Prostate gland (tissue), 2 donors: ENCODE measurements at regions not wholly inside any gene's neighbourhood (a gene's known extent, or its start where the extent isn't known, plus 50 kb on each side); places are given as distances from the start of the nearest gene placed in this dataset.
"Not testable (repeated sequence)": the region's sequence is repeated elsewhere in the genome, so short reads cannot be mapped to it uniquely, and the experiment has no call there.

Experiments
- DNase-seq: peaks from one replicate; pipeline ENCODE4 v3.0.0-alpha.2; 2019; ENCODE audit warnings: low spot score
- H3K27ac ChIP-seq, 2 donors: fragments of 200-600 bp; sonication (generic); 2 replicates each; pipeline ENCODE4 v1.5.1; 2017 to 2019
- H3K27me3 ChIP-seq: fragments of 200-600 bp; sonication (generic); replicated peaks from 2 replicates; pipeline ENCODE4 v1.5.1; 2019; ENCODE audit not compliant: insufficient read depth
- H3K36me3 ChIP-seq, 2 donors: fragments of 200-600 bp; sonication (generic); 1 replicate in 1 of 2; 2 replicates in 1 of 2; pipeline versions ENCODE4 v1.5.1 to v1.8.1; 2017 to 2019
- H3K4me1 ChIP-seq: fragments of 200-600 bp; sonication (generic); replicated peaks from 2 replicates; pipeline ENCODE4 v1.5.1; 2019
- H3K4me3 ChIP-seq, 2 donors: fragments of 200-600 bp; sonication (generic); 2 replicates each; pipeline ENCODE4 v1.5.1; 2017 to 2019
- H3K9me3 ChIP-seq: fragments of 200-600 bp; sonication (generic); 2 replicates; pipeline ENCODE4 v1.5.1; 2017
- POLR2A ChIP-seq: fragments of 450-650 bp; IDR thresholded peaks from one replicate; pipeline ENCODE4 v1.6.1; 2016; ENCODE audit warnings: antibody characterized with exemption, mild to moderate bottlenecking
- POLR2AphosphoS5 ChIP-seq: sonication (generic); formaldehyde crosslinking; IDR thresholded peaks from one replicate; pipeline ENCODE4 v1.6.1; 2017; ENCODE audit warnings: antibody characterized with exemption
- WGBS: methylation state at CpG from one replicate; pipeline ENCODE4 v1.1.5; 2018; 5-methylcytosine and 5-hydroxymethylcytosine counted together
- intact Hi-C: fragments of 100-400 bp; cut with DNase I; formaldehyde crosslinking; loops from one replicate; pipeline ENCODE4 v1.14.2; 2022
- TF ChIP-seq, protein P1 (sequence below), 4 experiments: fragments of 200-600 bp in 2 of 4; fragments of 450-650 bp in 2 of 4; sonication (generic) in 2 of 4; IDR thresholded peaks; 1 replicate in 3 of 4; 2 replicates in 1 of 4; pipeline ENCODE4 v1.5.1; 2016 to 2019; ENCODE audit warnings: antibody characterized with exemption in 4 of 4, mild to moderate bottlenecking in 2 of 4, moderate library complexity in 2 of 4

DNA sequence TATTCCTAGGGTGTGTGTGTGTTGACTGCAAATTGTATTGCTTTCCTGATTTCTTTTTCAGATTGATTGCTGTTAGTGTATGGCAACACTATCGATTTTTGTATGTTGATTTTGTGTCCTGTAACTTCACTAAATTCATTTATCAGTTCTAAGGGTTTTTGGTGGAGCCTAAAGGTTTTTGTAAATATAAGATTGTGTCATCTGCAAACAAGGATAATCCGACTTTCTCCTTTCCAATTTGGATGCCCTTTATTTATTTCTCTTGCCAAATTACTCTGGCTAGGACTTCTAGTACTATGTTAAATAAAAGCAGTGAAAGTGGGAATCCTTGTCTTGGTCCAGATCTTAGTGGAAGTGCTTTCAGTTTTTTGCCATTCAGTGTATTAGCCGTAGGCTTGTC, 340.9 kb upstream of the KLF4 start:
- Histone ChIP-seq H3K4me3 (no peak overlapping the region), H3K27me3 (no peaks in the 10 kb centered on the region), H3K9me3 (no peaks in the 10 kb centered on the region), H3K27ac (no peak overlapping the region), H3K4me1 (no peaks in the 10 kb centered on the region), H3K36me3 (no peaks in the 10 kb centered on the region)
- TF ChIP-seq, protein P1, sequence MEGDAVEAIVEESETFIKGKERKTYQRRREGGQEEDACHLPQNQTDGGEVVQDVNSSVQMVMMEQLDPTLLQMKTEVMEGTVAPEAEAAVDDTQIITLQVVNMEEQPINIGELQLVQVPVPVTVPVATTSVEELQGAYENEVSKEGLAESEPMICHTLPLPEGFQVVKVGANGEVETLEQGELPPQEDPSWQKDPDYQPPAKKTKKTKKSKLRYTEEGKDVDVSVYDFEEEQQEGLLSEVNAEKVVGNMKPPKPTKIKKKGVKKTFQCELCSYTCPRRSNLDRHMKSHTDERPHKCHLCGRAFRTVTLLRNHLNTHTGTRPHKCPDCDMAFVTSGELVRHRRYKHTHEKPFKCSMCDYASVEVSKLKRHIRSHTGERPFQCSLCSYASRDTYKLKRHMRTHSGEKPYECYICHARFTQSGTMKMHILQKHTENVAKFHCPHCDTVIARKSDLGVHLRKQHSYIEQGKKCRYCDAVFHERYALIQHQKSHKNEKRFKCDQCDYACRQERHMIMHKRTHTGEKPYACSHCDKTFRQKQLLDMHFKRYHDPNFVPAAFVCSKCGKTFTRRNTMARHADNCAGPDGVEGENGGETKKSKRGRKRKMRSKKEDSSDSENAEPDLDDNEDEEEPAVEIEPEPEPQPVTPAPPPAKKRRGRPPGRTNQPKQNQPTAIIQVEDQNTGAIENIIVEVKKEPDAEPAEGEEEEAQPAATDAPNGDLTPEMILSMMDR (IDR thresholded peaks at IDR 0.05), result no peak
- no peak for TF ChIP-seq POLR2A
- no peak for TF ChIP-seq POLR2AphosphoS5
- 44% methylated on average over 3 of the region's 3 CpGs for WGBS
- DNase-seq, result no peak
- intact Hi-C loops, result no loop called here

DNA sequence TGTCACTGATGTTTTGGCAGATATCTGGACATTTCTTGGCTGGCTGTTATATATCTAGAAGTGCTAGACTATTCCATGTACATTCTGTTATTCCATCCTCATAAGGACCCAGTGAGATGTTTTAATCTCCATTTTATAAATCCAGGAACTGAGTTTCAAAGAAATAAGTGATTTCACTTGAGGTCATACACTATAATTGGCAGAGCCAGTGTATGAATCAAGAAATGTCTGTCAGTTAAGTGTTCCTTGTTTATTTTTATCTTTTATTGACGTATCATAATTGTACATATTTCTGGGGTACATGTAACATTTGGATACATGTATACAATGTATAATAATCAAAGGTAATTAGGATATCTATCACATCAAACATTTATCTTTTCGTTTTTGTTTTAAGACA, 338.3 kb upstream of the KLF4 start:
- intact Hi-C loops, result no loop called here
- DNase-seq, result no peak
- no peaks in the 10 kb centered on the region for H3K27me3 ChIP-seq
- 86% methylated on average over 2 of the region's 2 CpGs for WGBS
- H3K9me3 ChIP-seq, result no peaks in the 10 kb centered on the region
- no peak overlapping the region for H3K4me3 ChIP-seq
- no peaks in the 10 kb centered on the region for H3K4me1 ChIP-seq
- TF ChIP-seq, protein P1 (IDR thresholded peaks at IDR 0.05), result no peak
- TF ChIP-seq POLR2AphosphoS5 (no peak), POLR2A (no peak)
- H3K27ac ChIP-seq, result no peak overlapping the region
- H3K36me3 ChIP-seq, result no peaks in the 10 kb centered on the region

DNA sequence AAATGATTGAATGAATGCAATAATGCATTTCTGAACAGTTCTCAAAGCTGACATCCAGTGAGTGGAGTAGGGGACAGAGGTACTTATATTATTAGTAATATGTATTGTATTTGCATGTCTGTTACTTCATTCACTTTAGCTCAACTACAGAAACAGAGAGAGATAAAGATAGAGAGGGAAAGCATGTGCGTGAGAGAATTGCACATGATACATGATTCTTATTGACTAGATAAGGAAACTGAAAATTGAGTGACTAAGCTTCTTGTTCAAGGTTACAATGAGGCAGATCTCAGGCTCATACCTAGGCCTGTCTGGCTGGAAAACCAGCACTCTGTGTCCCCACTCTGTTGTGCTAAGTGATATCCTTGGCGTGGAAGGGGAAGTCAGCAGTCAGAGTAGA, 337.7 kb upstream of the KLF4 start:
- WGBS, result 75% methylated on average over 2 of the region's 2 CpGs
- no peak overlapping the region for H3K27ac ChIP-seq
- TF ChIP-seq POLR2AphosphoS5, result no peak
- TF ChIP-seq, protein P1 (IDR thresholded peaks at IDR 0.05), result no peak
- TF ChIP-seq POLR2A, result no peak

DNA sequence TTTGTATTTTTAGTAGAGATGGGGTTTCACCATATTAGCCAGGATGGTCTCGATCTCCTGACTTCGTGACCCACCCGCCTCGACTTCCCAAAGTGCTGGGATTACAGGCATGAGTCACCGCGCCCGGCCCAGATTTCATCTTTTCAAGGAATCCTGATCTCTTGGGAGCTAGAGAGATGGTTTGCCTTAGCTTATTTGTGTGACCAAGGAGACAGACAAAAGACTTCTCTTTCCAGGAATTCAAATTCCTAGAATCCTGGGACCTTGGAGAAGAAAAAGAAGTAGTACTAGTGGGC, 337.1 kb upstream of the KLF4 start:
- H3K4me3 ChIP-seq, DNase-seq, H3K9me3 ChIP-seq, intact Hi-C loops, H3K4me1 ChIP-seq, H3K36me3 ChIP-seq, H3K27ac ChIP-seq, H3K27me3 ChIP-seq: not testable (repeated sequence)
- 100% methylated on average over 7 of the region's 7 CpGs for WGBS

More for the DNA sequence above, 337.7 kb upstream of the KLF4 start:
- Histone ChIP-seq H3K9me3 (no peaks in the 10 kb centered on the region), H3K4me3 (no peak overlapping the region), H3K4me1 (no peaks in the 10 kb centered on the region), H3K27me3 (no peaks in the 10 kb centered on the region), H3K36me3 (no peaks in the 10 kb centered on the region)
- DNase-seq, result no peak
- intact Hi-C loops, result no loop called here

DNA sequence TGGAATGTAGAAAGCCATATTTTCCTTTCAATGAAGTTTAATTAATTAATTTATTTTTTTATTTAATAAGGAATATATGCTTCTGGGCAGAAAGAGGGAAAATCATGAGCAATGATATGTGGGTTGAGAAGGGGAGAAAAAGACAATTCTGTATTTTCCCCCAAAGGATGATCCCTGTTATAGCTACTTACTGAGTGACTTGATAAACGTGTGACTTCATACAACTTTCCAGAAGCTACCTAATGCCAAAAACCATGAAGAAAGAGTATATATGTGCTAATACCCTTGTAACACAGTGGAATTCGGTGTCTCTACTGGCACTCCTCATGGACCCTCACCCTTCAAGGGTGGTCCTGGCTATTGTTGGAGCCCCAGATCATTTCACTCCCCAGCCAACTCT, 335.0 kb upstream of the KLF4 start:
- no peaks in the 10 kb centered on the region for H3K36me3 ChIP-seq
- H3K9me3 ChIP-seq, result no peaks in the 10 kb centered on the region
- no peak overlapping the region for H3K27ac ChIP-seq
- H3K27me3 ChIP-seq, result no peaks in the 10 kb centered on the region
- TF ChIP-seq POLR2AphosphoS5 (no peak), POLR2A (no peak)
- TF ChIP-seq, protein P1 (IDR thresholded peaks at IDR 0.05), result no peak
- H3K4me1 ChIP-seq, result no peaks in the 10 kb centered on the region
- H3K4me3 ChIP-seq, result no peak overlapping the region
- no peak for DNase-seq
- 98% methylated on average over 2 of the region's 2 CpGs for WGBS
- intact Hi-C loops, result no loop called here
